Left renal pelvis (tissue), 4 donors: ENCODE measurements at regions not wholly inside any gene's neighbourhood (a gene's known extent, or its start where the extent isn't known, plus 50 kb on each side); places are given as distances from the start of the nearest gene placed in this dataset.

Source experiments
- DNase-seq, 4 donors: peaks; one replicate each; pipeline ENCODE4 v3.0.0-alpha.2; 2013; ENCODE audit warnings: low read depth in 4 of 4, low spot score in 3 of 4

GRCh38 chr17:27240086-27240801 lies 53.7 kb upstream of the WSB1 start:
- DNase-seq, result no peak

- no peak for DNase-seq
Observed at GRCh38 chr17:27240802-27241155, 53.1 kb upstream of the WSB1 start.

GRCh38 chr17:27241346-27241946 lies 52.5 kb upstream of the WSB1 start:
- DNase-seq, result no peak

GRCh38 chr17:27242951-27243350 lies 51.0 kb upstream of the WSB1 start:
- no peak for DNase-seq

GRCh38 chr17:27244011-27244410 lies 49.9 kb upstream of the WSB1 start:
- no peak for DNase-seq
